ENCODE measurements at regions not wholly inside any gene's neighbourhood (a gene's known extent, or its start where the extent isn't known, plus 50 kb on each side); places are given as distances from the start of the nearest gene placed in this dataset.

DNA sequence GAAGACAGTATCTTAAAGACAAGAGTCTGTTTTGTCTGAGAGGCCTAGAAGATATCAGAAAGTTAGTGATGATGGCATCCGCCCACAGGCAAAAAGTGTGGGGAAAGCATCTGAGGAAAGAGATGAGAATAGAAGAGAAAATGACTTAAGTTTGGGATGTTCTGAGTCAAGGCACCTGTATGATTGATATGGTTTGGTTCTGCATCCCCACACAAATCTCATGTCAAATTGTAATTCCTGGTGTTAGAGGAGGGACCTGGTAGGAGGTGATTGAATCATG lies 568.2 kb upstream of the MGMT start:
- intact Hi-C loops (cut with micrococcal nuclease) (no loop called here), in situ Hi-C loops (cut with MboI) (no loop called here)
- H3K79me2 ChIP-seq (ENCODE audit: control insufficient read depth, insufficient read depth, low read length), result no peaks in the 10 kb centered on the region
- WGBS (ENCODE audit: insufficient coverage, low coverage, missing lambda C conversion rate), result 0% methylated on average over 1 of the region's 1 CpG
- no peaks in the 10 kb centered on the region for H4K20me1 ChIP-seq (replicated peaks; ENCODE audit: control insufficient read depth, insufficient read depth, low read length)
- H3K27me3 ChIP-seq (ENCODE audit: control insufficient read depth in 2 of 2, insufficient read depth in 2 of 2, low read length in 2 of 2), result peaks cover 3 to 15% of the 10 kb centered on the region in 2 experiments; a peak in 3 of 5 replicates
- H3K9me1 ChIP-seq (ENCODE audit: control insufficient read depth, insufficient read depth, low read length), result no peaks in the 10 kb centered on the region
- no peak for ATAC-seq
- no peak overlapping the region for H3K4me2 ChIP-seq (ENCODE audit: insufficient read depth, low read length)
- H3K4me3 ChIP-seq, result no peak overlapping the region
- FAIRE-seq, result no peak
- no peak overlapping the region for H2AFZ ChIP-seq (ENCODE audit: low read depth, low read length)
- no peak for TF ChIP-seq JUN (IDR thresholded peaks at IDR 0.05; ENCODE audit: borderline replicate concordance, low read depth, low read length)
- TF ChIP-seq JUN (CRISPR knock-in tag; IDR thresholded peaks at IDR 0.05; ENCODE audit: borderline replicate concordance), result no peak
- TF ChIP-seq FOXJ2 (tag; IDR thresholded peaks at IDR 0.05), result no peak
- H3K27ac ChIP-seq (ENCODE audit: extremely low read depth, low read depth, low read length), result no peak overlapping the region
- BruUV-seq (replicated peaks), result no TSS peak
- CTCF ChIA-PET (ENCODE audit: low intra/inter-chr PET ratio), result no interaction called here
- H3K36me3 ChIP-seq (ENCODE audit: control insufficient read depth, insufficient read depth, low read length), result no peaks in the 10 kb centered on the region
- H3K4me1 ChIP-seq (replicated peaks in 1 of 2; ENCODE audit: control insufficient read depth in 2 of 2, insufficient read depth in 2 of 2, low read length in 2 of 2), result no peaks in the 10 kb centered on the region
- POLR2A ChIA-PET, result no interaction called here
- no peak for DNase-seq (ENCODE audit: extremely low read depth in 1 of 4, low spot score in 3 of 4)
- H3K9ac ChIP-seq (ENCODE audit: insufficient read depth in 1 of 2, low read depth in 2 of 2, low read length in 2 of 2), result no peak overlapping the region
- H3K9me3 ChIP-seq (replicated peaks; ENCODE audit: control insufficient read depth, insufficient read depth, low read depth, low read length), result no peaks in the 10 kb centered on the region

- no peaks in the 10 kb centered on the region for H3K9me1 ChIP-seq (ENCODE audit: control insufficient read depth, insufficient read depth, low read length)
- no peak overlapping the region for H3K4me3 ChIP-seq
- DNase-seq (ENCODE audit: extremely low read depth in 1 of 4, low spot score in 3 of 4) (no peak), ATAC-seq (no peak), FAIRE-seq (no peak)
- no peak overlapping the region for H3K27ac ChIP-seq (ENCODE audit: extremely low read depth, low read depth, low read length)
- ChIA-PET CTCF (ENCODE audit: low intra/inter-chr PET ratio) (no interaction called here), POLR2A (interaction anchor here (0.6 kb wide), 1 partner anchor 20 kb away, joined by 3 read pairs; no protein-coding TSS in a partner anchor)
- in situ Hi-C loops (cut with MboI), result no loop called here
- no peak overlapping the region for H2AFZ ChIP-seq (ENCODE audit: low read depth, low read length)
- H3K4me2 ChIP-seq (ENCODE audit: insufficient read depth, low read length), result no peak overlapping the region
- H3K27me3 ChIP-seq (ENCODE audit: control insufficient read depth in 2 of 2, insufficient read depth in 2 of 2, low read length in 2 of 2), result peaks cover 3 to 15% of the 10 kb centered on the region in 2 experiments; a peak in 3 of 5 replicates
- no peaks in the 10 kb centered on the region for H3K36me3 ChIP-seq (ENCODE audit: control insufficient read depth, insufficient read depth, low read length)
- no peak overlapping the region for H3K9ac ChIP-seq (ENCODE audit: insufficient read depth in 1 of 2, low read depth in 2 of 2, low read length in 2 of 2)
- BruUV-seq (replicated peaks), result no TSS peak
- intact Hi-C loops (cut with micrococcal nuclease), result no loop called here
- H3K79me2 ChIP-seq (ENCODE audit: control insufficient read depth, insufficient read depth, low read length), result no peaks in the 10 kb centered on the region
- H3K4me1 ChIP-seq (replicated peaks in 1 of 2; ENCODE audit: control insufficient read depth in 2 of 2, insufficient read depth in 2 of 2, low read length in 2 of 2), result no peaks in the 10 kb centered on the region
- 0% methylated on average over 3 of the region's 4 CpGs for WGBS (ENCODE audit: insufficient coverage, low coverage, missing lambda C conversion rate)
- no peaks in the 10 kb centered on the region for H4K20me1 ChIP-seq (replicated peaks; ENCODE audit: control insufficient read depth, insufficient read depth, low read length)
- no peak for TF ChIP-seq RUNX1 (IDR thresholded peaks at IDR 0.05; ENCODE audit: low read depth)
- no peak for TF ChIP-seq HDAC2 (IDR thresholded peaks at IDR 0.05)
- no peak for TF ChIP-seq MCM5 (IDR thresholded peaks at IDR 0.05; ENCODE audit: low read depth)
- no peak for TF ChIP-seq CEBPB (tag; IDR thresholded peaks at IDR 0.05)
- no peak for TF ChIP-seq ETV6 (IDR thresholded peaks at IDR 0.05; ENCODE audit: borderline replicate concordance in 1 of 2, low read depth in 2 of 2, low read length in 1 of 2)
- TF ChIP-seq ETV6 (CRISPR knock-in tag; IDR thresholded peaks at IDR 0.05; ENCODE audit: borderline replicate concordance), result no peak
- TF ChIP-seq NFYB (IDR thresholded peaks at IDR 0.05; ENCODE audit: extremely low read depth, insufficient read length), result no peak
- no peak for TF ChIP-seq BDP1 (IDR thresholded peaks at IDR 0.05; ENCODE audit: insufficient read depth, insufficient read length)
- no peak for TF ChIP-seq ZNF561 (CRISPR knock-in tag; conservative IDR thresholded peaks at IDR 0.05)
- TF ChIP-seq, protein P1, sequence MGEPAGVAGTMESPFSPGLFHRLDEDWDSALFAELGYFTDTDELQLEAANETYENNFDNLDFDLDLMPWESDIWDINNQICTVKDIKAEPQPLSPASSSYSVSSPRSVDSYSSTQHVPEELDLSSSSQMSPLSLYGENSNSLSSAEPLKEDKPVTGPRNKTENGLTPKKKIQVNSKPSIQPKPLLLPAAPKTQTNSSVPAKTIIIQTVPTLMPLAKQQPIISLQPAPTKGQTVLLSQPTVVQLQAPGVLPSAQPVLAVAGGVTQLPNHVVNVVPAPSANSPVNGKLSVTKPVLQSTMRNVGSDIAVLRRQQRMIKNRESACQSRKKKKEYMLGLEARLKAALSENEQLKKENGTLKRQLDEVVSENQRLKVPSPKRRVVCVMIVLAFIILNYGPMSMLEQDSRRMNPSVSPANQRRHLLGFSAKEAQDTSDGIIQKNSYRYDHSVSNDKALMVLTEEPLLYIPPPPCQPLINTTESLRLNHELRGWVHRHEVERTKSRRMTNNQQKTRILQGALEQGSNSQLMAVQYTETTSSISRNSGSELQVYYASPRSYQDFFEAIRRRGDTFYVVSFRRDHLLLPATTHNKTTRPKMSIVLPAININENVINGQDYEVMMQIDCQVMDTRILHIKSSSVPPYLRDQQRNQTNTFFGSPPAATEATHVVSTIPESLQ (CRISPR knock-in tag; IDR thresholded peaks at IDR 0.05), result no peak
- TF ChIP-seq, protein P2, sequence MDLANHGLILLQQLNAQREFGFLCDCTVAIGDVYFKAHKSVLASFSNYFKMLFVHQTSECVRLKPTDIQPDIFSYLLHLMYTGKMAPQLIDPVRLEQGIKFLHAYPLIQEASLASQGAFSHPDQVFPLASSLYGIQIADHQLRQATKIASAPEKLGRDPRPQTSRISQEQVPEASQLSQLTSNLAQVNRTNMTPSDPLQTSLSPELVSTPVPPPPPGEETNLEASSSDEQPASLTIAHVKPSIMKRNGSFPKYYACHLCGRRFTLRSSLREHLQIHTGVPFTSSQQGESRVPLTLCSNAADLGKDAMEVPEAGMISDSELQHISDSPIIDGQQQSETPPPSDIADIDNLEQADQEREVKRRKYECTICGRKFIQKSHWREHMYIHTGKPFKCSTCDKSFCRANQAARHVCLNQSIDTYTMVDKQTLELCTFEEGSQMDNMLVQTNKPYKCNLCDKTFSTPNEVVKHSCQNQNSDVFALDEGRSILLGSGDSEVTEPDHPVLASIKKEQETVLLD (IDR thresholded peaks at IDR 0.05), result no peak
- no peaks in the 10 kb centered on the region for H3K9me3 ChIP-seq (replicated peaks; ENCODE audit: control insufficient read depth, insufficient read depth, low read depth, low read length)
These were observed 566.6 kb upstream of the MGMT start for GRCh38 chr10:128900456-128900855.

Data from K562 (cell line).